GM18508 (cell line): ENCODE measurements at regions not wholly inside any gene's neighbourhood (a gene's known extent, or its start where the extent isn't known, plus 50 kb on each side); places are given as distances from the start of the nearest gene placed in this dataset.

Experiments
- ATAC-seq: cut with Tn5 transposase; IDR thresholded peaks from one replicate; pipeline ENCODE4 v1.9.1; 2021; ENCODE audit warnings: moderate number of reproducible peaks; ENCODE audit not compliant: insufficient read depth, unreplicated experiment

DNA sequence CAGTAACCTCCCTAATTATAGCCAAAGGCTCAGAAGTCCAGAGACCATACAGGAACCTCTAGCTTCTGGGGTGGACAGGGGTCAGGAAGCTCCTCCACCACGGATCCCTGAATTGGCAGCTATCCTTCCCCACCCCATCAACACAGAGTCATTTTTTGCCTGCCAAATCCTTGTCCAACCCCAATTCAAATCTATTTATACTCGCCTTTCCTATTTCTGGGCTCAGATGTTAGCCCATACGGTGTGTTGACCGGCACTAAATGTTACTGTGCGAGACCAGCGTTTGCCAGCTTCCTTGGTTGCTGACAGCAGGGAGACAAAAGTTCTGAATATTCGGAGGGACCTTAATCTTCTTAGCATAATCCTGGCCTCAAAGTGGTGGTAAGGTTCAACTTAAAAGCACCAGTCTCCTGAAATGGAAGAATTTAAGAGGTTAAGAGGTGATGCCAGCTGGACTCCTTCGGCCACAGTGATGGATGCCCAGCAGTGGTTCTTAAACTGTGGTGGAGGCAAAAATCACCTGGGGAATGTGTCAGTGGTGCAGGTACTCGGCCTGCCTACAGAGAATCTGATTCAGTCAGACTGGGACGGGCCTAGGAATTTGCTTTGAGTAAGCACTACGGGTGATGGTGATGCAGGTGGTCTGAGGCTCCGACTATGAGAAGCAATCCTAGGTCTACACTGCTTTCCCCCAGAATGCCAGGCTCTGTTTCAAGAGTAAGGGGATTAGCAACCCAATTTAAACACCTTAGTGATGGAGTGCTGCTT, 204.8 kb upstream of the MEF2C start:
- no peak for ATAC-seq

DNA sequence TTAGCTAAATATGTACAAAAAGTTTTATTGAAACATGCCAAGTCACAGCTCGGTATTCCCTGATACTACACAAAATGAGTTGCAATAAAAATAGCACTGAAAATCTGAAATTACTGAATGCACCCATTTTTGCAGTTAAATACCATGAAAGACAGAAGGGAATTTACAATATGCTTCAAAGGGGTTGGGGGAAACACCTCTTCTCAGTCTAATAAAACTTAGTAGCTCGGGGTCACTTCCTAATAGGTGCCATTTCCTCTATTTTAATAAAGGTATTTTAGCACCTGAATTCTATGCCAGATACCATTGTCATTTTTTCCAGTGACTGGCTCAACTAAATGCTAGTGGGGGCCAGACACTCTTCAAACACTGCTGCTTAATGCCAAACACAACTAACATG, 204.1 kb upstream of the MEF2C start:
- ATAC-seq: no peak

DNA sequence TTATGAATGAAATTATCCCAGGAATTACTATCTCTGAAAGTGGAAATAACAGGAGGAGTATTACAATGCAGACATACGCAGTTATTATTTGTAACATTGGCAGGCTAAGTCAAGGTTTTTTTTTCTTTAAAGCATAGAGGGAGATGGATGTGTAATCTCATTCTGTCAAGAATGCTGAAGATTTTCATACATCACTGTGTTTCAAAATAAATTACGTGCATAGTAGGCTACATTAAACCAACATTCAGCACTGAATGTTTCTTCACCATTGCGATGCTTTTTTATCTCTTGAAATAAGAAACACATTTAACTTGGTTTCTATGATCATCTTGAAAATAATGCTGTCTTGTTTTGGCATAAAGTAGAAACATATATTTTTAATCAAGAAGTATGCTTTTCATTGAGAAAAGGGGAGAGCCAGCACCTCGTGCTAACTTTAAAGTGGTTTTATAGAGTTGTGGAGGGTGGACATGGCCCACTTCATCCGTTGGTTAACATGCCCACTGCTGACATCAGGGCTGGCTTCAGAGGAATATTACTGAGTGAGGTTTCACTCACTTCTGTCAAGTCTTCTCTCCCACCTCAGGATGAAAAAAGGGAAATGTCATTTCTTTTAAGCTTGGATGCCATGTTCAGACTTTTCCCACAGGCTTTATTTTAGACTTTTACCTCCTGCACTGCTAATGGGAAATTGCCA, 203.6 kb upstream of the MEF2C start:
- no peak for ATAC-seq

DNA sequence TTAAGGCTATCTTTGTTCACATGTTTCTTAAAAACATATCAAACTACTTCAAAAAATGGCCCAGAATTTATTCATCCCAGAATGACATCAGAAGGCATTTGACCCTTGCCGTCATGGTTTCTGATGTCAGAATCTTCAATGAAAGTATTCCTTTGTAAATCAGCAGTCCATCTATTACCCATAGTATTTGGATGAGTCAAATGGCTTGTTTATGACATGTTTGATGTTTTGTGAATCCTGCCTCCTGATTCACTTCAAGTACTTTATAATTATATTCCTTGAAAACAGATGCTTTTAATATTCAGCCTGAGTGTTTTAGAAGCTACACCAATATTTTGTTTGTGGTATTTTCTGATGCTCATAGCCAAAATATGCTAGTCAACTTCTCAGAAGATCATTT, 200.8 kb upstream of the MEF2C start:
- ATAC-seq: no peak

DNA sequence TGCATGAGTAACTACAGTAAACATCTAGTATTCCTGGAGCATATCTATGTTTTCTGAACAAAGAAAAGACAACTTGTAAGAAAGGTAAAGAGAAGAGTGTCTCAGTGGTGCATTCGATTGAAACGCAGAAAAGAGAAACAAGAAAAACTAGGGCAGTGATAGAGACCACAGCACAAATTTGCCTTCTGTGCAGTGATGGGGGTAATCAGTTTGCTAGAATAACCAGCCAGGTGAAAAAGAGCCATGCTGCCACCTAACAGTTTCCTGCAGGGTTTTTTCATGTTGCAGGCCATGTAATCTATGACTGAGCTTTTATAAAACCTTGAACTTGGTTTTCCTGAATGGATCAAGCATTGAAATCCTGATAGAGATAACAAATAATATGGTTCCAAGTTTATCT, 198.4 kb upstream of the MEF2C start:
- no peak for ATAC-seq

DNA sequence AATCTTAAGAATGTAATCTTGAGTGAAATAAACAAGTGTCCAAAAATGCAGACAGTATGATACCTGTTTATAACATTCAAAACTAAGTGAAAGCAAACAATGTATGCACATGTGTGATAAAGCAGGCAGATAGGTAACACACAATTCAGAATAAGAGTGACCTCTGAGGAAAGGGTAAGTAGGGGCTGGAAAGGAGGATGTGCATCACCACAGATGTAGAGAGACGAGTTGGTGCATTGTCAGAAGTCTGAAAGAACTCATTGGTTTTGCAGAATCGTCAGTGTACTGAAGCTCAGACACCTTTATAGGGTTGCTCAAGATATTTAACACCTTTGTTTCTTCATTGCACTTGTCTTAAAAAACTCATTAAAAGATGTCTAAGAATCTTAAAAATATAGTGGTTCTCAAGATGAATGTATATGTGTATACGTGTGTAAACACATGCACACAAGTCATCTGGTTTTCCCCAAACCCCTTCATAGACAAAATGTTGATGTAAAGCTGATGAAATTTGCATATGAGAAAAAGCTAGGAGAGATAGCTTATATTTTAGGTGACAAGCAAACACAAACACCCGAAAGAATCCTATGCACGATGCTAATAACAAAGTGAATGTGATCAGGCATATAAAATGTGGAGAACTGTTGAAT, 197.6 kb upstream of the MEF2C start:
- no peak for ATAC-seq

DNA sequence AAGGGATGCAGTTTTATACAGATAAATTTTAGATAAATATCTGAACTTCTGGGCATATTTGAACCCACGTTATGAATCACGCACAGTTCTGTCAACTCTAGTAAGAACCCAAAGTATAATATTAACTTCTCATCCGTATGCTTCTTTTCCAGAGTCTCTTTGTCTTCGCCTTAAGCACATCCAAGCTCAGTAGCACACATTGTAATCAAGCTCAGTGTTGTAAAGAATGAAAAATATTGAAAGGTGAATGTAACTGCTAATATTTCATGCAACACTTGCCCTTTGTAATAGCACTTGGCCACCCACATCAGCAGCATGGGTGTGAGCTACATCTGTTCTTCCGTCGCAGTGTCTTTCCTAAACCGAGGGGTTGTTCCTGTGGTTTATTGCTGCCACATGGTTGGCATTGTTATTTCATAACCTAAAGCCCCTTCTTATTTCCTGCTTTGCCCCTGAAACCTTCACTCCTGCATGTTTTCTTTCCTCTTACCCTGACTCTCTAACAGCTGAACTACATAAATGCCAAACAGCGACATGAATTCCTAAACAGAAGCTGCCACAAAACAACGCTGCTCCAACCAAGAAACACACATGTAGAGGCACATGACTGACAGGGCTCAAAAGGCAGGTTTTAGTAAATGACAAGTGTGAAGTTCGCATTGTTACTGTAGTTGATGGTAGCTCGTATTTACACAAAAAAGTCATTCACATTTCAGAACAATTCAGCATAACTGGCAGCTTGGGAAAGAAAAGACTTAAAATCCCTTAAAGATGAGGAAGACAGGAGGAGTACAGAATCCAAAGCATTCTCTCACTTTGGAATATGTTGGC, 190.1 kb upstream of the MEF2C start:
- no peak for ATAC-seq

DNA sequence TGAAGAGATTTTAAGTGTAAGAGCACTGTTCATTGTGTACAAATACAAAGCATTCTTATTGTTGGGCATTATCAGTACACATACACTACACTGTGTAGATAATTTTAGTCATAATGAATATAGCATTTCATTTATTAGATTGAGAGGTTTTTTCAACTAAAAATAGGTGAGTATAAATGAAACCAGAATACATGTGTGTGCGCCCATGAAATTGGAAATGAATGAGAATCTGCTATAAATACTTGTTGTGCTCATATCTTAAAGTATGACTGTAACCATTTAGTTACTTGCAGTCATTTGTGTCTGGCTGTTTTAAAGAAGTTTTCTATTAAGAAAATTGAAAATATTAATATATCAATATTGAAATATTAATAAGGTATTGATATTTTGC, 189.0 kb upstream of the MEF2C start:
- peak; percentile 37 for ATAC-seq

DNA sequence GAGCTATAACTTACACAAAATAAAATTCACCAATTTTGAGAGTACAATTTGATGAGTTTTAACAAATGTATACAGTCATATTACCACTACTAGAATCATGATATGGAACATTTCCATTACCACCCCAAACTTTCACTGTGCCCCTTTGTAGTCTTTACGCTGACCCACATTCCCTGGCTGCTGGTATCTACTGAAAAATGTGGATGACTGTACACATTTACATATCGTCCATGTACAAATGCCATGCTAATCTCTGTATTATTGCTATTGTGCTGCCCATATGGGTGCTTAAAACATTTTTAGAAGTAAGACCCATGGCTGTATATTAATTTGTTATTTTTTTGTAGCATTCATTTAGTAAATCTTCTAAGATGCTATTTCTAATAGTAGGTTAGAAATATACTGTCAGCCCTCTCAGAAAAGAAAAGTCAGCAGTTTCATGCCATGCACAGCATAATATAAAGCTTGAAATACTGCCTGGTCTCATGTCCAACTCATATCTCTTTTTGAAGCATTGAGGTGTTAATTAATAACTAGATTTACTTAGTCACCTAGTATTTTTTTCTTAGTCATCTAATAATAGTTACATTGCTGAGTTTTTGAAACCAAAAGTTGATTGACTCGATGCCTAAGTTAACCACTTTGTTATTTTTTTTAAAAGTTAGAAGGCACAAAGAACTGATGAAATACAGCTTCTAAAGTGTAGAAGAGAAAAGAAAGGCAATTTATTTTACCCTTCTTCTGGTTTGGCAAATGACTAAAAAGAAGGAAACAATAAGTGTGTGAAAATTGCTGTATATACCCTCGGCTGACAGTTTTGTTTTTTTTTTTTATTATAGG, 188.3 kb upstream of the MEF2C start:
- ATAC-seq: peak; percentile 70

DNA sequence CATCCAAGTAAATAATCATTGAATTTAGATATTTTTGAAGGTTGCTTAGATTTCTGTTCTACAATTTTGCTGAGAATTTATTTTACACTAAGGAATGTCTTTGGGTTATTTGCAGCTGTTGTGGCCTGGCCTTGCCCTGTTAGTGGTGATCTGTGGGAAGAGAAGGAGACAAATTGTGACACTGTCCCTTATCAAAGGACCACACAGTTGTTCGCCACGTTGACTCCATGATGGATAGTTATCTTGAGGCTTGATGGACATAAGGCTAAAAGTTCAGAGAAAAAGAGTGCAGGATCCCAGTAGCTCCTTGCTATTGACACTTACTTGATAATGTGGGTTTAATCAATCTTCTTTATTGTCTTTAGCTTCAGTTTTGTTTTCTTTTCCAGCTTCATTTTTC, 186.6 kb upstream of the MEF2C start:
- ATAC-seq: no peak

DNA sequence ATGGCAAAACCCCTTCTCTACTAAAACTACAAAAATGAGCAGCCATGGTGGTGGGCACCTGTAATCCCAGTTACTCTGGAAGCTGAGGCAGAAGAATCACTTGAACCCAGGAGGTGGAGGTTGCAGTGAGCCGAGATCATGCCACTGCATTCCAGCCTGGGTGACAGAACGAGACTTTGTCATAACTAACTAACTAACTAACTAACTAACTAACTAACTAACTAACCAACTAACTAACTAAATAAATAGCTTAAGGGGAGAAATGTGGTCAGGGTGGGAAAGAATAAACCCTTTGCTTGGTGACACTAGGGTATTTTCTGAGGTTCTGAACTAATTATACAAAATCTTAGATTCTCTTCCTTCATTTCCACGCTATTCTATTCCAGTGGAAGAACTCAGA, 184.4 kb upstream of the MEF2C start:
- ATAC-seq: no peak

DNA sequence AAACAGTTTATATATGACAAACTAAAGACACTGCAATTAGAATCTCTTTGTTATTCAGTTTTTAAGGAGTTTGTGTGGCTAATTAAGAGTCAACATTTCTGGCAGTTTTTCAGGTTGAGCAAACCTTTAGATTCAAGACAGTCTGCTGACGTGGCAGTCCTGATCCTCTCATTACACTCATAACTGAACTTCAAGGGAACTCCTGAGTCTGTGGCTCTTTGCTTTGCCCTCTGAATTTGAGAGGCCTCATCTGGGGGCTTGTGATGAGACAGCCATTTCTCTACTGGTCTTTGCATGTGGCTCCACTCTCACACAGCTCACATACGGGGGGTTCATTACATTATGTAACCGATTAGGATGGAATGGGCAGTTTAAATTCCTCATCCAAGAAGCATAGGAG, 182.9 kb upstream of the MEF2C start:
- ATAC-seq: peak; percentile 82

DNA sequence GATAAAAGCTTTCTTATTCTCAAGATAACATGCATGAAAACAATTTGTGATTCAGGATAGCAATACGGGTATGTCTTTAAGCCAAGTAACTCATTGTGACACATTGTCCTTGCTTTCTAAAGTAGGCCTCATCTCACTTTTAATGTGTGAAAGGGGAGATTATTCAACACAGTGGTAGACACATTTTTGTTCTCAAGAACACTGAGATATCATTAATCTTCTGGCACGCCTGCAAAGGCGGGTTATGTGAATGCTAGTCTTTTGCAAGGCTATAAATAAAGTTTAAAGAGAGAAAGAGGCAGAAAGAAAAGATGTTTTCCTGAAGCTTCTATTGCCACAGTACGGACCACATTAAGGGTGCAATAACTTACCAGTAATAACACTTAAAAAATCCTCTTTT, 181.8 kb upstream of the MEF2C start:
- ATAC-seq: no peak

DNA sequence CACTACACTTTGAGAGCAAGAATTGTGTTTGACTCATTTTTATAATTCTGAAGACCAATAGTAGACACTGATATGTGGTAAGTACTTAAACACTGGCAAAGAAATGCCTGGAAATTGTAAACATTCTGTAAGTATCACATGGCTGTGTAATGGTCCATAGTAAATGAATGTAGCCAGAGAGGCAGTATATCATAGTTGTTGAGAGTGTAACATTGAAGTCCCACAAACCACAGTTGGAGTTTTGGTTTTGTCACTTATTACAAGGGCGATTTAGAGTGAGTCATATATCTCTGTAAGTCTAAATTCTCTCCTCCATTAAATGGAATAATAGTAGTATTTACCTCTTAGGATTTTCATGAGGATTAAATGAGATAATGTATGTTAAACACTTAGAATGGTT, 181.1 kb upstream of the MEF2C start:
- ATAC-seq: peak; percentile 55

DNA sequence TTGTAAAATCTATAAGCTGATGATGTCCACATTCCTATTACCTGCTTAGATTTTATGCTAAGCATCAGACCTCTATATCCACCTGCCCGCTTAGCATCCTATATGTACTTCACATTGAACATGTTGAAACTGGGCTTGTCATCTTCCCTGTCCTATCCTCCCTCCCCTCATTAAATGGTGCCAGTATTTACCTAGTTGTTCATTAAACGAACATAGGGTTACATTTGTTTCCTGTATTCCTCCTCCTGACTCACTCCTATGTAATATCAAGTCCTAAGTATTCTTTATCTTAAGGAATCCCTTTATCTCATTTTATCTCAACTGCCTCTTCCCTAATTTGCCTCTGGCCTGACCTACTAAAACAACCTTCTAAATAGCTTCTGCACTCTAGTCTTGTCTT, 177.8 kb upstream of the MEF2C start:
- no peak for ATAC-seq

DNA sequence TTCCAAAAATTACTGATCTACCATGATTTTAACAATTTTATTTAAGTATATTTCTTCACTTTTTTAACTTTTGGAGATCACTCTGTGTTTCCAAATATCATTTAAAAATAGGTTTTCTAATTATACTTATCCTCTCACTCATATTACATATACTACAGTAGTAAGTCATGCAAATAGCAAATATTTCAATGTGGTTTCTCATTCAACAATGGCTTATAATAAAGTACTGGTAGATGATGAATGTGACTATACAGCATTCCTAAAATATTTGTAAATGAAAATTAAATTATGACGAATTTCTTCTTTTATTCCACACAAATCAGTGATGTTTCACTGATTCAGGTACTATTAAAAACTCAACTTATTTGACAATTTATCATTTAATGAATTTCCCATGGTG, 176.3 kb upstream of the MEF2C start:
- no peak for ATAC-seq

DNA sequence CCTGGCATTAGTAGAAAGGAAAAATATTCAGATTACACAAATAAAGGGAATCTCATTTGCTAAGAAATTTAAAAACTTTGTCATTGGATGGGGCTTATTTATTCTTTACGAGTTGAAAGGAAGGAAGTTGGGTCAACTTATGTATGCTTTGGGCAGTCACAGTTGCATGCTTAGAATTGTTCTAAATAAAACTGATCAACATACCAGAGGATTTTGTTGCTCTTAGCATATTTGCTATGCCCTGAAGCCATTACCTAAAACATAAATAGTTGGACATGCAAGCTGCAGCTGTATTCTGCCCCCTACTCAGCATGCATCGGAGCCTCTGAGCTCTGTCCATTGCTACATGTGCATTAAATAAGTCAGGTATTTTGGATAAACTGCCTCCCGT, 172.7 kb upstream of the MEF2C start:
- ATAC-seq: no peak

DNA sequence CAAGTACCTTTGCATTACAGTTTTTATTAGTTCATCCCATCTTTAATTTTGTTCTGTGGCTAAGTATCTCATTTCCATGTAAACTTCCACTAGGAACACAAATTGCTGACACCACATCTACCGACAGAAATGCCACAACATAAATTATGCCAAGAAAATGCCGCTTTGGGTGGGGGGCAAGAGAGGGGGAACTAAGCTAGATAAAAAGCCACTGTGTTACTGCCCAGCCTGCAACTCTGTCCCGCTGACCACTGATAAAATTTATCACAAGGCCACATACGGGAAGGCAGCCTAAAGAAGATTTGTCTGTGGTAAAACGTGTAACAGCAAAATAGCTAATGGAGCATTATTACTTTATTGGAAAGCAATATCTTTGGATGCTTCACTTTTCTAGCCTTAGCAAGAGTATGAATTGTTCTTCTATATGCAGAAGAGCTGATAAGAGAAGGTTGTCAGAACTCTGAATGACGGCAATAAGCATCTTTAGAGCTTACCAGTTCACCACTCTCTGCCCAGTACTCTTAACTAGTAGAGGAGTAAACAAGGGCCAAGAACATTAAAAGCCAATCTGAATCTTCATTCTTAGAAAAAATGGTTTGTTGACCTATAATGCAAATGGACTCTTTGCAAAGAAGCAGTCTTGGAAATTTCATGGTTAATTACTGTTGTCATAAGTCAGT, 172.2 kb upstream of the MEF2C start:
- no peak for ATAC-seq

DNA sequence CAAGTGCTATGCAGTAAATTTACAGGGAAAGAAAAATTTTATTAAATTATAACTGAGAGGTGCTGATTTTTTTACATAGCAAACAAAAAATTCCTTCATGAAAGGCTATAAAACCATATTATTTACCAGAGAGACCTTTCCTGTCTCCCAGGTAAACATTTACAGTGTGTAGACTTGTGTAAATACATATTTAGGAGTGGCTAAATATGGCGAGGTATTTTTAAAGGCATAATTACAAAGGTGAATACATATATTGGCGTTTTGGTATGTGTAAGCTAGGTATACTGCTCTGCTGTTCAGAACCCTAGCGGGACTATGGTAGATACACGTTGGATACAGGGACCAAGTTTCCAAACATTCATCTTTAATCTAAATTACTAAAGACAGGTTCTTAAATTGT, 170.6 kb upstream of the MEF2C start:
- no peak for ATAC-seq
